ENCODE measurements at regions not wholly inside any gene's neighbourhood (a gene's known extent, or its start where the extent isn't known, plus 50 kb on each side); places are given as distances from the start of the nearest gene placed in this dataset.
"Not testable (repeated sequence)": the region's sequence is repeated elsewhere in the genome, so short reads cannot be mapped to it uniquely, and the experiment has no call there.

DNA sequence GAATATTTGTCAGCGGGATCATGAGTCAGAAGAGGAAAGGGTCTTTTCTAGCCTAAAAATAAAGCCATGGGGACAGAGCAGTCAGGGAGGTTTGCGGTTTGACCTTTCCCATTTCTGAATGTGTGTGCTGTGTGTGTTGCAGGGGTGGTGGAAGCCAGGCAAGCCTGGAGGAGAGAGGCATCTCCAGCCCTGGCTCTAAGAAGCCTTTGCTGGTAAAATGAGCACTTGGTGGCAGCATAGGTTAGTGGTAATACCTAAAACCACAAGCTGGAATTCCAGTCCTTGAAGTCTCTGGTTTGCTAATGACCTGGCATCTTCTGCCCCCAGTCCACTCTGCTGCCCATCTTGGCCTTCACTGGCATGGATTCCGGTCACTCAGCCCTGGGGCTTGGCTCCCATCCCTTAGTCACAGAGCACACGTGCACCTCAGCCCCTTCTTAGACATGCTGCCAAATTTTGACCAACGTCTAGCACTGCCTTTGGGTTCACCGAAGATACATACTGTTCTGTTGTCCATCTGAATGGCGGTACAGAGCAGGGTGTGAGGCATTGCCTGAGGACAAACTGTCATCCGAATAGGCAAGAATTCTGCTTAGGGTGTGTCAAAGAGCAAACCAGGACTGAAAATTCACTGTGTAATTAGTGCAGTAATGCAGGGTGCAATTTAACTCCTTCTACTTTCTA, 52.7 kb downstream of the KCNA5 start:
- Mint-ChIP-seq H3K4me3 (no peak overlapping the region), H3K4me1 (no peaks in the 10 kb centered on the region), H3K36me3 (no peaks in the 10 kb centered on the region), H3K27me3 (peaks cover 8% of the 10 kb centered on the region), H3K9me3 (no peaks in the 10 kb centered on the region), H3K27ac (no peak overlapping the region)
- DNase-seq, result no peak
- CTCF ChIA-PET, result no interaction called here

DNA sequence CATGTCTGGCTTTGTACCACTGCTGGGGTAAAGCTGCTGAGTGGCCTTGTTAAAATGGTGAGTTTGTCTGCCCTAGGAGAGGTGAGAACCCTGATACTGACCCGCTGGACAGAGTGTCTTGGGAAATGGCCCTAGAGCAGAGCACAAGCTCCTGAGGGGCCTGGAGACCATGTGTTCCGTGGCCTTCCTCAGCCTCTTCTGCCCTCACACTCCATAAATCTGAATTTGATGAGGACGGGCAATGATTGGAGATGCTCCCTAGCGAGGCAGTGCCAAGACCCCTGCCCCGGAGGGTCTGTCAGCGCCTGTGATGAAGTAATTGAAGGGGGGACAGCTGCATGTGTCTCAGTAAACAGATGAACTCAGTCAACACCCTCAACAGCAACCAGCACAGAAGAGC, 54.1 kb downstream of the KCNA5 start:
- H3K9me3 Mint-ChIP-seq, result no peaks in the 10 kb centered on the region
- CTCF ChIA-PET, result no interaction called here
- H3K27me3 Mint-ChIP-seq, result peaks cover 13% of the 10 kb centered on the region
- no peaks in the 10 kb centered on the region for H3K4me1 Mint-ChIP-seq
- no peak overlapping the region for H3K4me3 Mint-ChIP-seq
- no peaks in the 10 kb centered on the region for H3K36me3 Mint-ChIP-seq
- no peak for DNase-seq
- no peak overlapping the region for H3K27ac Mint-ChIP-seq

DNA sequence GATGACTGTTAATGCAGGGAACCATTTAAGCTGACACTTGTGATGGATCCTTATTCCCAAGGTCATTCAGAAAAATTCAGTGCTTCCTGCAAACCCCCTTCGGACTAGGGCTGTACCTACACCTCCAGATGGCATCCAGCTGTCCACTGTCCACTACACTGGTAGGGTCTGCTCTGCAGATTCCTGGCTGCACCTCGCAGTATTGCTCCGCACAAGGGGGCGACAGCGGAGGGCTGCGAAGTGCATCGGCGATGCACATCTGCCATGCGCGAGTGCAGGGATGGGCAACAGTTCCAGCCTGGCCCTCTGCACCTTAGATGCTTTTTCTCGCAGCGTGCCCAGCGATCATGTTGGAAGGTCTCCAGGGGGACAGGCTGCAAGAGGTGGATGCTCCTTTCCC, 55.5 kb downstream of the KCNA5 start:
- Mint-ChIP-seq H3K9me3 (no peaks in the 10 kb centered on the region), H3K4me3 (no peak overlapping the region), H3K4me1 (no peaks in the 10 kb centered on the region), H3K36me3 (no peaks in the 10 kb centered on the region), H3K27ac (no peak overlapping the region), H3K27me3 (peaks cover 9% of the 10 kb centered on the region)
- CTCF ChIA-PET, result no interaction called here
- DNase-seq, result no peak

DNA sequence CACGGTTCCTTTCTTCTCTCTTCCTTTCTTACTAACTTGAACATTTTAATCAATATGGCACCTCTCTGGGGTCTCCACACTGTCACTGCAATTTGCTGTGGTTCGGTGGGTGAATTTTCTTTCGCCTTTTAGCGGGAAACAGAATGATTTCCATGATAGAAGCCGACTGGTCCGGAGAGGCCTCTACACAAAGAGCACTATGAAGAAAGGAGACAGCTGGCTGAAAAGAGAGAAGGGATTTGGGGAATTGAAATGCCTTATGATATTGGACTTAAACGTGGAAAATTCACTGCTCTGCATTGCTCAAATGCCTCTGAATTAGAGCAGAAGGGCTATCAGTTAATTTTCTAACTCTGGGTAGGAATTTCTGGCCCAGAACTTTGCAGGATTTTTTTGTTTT, 55.9 kb downstream of the KCNA5 start:
- H3K9me3 Mint-ChIP-seq, result no peaks in the 10 kb centered on the region

DNA sequence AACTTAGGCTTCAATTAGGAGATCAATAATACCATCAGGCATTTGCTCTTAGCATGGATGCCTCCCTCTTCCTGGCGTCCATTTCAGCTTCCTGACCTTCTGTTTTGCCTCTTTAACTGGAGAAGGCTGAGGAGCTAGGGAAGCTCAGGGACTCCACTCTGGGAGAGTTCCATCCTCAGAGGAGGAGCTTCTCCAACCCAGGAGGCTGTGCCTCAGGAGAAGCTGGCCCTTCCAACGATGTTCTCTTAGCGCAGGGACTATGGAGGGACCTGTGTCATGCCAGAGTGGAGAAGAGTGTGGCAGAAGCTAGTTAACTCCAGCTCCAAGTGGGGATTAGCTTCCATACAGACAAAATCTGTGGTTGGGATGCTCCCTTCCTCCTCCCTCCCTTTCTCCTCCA, 58.0 kb downstream of the KCNA5 start:
- CTCF ChIA-PET, result no interaction called here

More for the DNA sequence above, 55.9 kb downstream of the KCNA5 start:
- Mint-ChIP-seq H3K4me1 (no peaks in the 10 kb centered on the region), H3K36me3 (no peaks in the 10 kb centered on the region), H3K27me3 (peaks cover 9% of the 10 kb centered on the region), H3K27ac (peak overlapping the region; percentile 38), H3K4me3 (no peak overlapping the region)
- CTCF ChIA-PET, result no interaction called here
- no peak for DNase-seq

DNA sequence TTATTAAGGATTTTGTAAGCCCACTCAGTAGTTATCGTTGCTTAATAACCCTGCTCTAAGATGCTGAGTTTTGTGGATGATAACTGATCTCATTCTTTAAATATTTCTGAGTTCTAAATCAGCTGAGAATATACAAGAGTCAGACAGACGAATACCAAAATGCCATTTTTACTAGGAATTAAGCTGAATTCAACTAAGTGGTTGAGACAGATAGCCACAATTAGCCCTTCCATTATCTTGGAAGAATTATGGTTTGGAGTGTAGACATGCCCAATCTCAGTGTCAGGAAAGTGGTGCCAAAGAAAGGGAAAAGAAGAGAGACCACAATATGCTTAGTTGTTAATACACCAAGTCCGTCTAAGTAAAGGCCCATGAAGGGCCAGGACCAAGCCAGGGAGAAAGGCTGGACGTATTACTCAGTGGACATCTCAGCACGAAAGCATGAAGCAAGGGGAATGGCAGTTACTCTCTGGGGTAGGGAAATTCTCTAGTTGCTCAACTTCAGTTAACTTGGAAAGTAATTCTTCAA, 58.6 kb downstream of the KCNA5 start:
- no peak for DNase-seq
- Mint-ChIP-seq H3K36me3 (no peaks in the 10 kb centered on the region), H3K9me3 (no peaks in the 10 kb centered on the region), H3K4me1 (no peaks in the 10 kb centered on the region), H3K4me3 (no peak overlapping the region), H3K27ac (no peak overlapping the region), H3K27me3 (peaks cover 5% of the 10 kb centered on the region)
- CTCF ChIA-PET, result no interaction called here

More for the DNA sequence above, 58.0 kb downstream of the KCNA5 start:
- Mint-ChIP-seq H3K4me3 (no peak overlapping the region), H3K27ac (no peak overlapping the region), H3K27me3 (peaks cover 5% of the 10 kb centered on the region), H3K9me3 (no peaks in the 10 kb centered on the region), H3K36me3 (no peaks in the 10 kb centered on the region), H3K4me1 (no peaks in the 10 kb centered on the region)
- no peak for DNase-seq

DNA sequence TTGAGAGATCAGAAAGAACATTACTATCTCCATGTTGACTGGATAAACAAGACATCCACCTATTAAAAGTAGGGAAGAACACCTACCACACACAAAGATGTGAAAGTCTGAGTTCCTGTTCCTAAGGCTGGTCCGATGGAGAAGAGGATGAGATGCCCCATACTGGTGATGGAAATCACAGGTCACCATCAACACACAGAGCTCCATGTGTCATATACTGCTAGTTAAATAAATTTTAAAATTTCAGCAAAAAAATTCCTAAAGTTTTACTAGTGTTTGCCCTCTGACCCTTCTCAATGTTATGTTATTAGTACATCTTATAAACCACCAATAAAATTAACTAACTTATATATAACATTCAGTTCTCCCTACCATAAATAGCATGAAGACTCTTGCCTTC, 59.1 kb downstream of the KCNA5 start:
- H3K27ac Mint-ChIP-seq, result no peak overlapping the region
- H3K27me3 Mint-ChIP-seq, result peaks cover 5% of the 10 kb centered on the region
- no peaks in the 10 kb centered on the region for H3K4me1 Mint-ChIP-seq
- H3K9me3 Mint-ChIP-seq, result no peaks in the 10 kb centered on the region
- CTCF ChIA-PET, result no interaction called here
- H3K36me3 Mint-ChIP-seq, result no peaks in the 10 kb centered on the region
- no peak overlapping the region for H3K4me3 Mint-ChIP-seq
- no peak for DNase-seq

DNA sequence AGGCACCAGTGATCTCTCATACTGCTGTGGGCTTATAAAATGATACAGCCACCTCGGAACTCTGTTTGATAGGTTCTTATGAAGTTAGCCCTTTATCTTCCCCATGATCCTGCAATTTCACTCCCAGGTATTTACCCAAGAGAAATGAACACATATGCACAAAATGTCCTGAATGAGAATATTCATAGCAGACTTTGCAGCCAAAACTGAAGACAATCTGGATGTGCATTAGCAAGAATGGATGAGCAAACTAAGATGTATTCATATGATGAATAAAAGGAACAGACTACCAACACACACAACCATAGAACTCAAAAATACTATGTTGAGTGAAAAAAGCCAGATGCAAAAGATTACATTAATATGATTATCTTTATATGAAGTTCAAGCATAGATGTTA, 66.7 kb downstream of the KCNA5 start:
- Mint-ChIP-seq H3K36me3 (no peaks in the 10 kb centered on the region), H3K4me1 (no peaks in the 10 kb centered on the region), H3K27ac (no peak overlapping the region), H3K9me3 (no peaks in the 10 kb centered on the region), H3K27me3 (peaks cover 13% of the 10 kb centered on the region), H3K4me3 (no peak overlapping the region)
- CTCF ChIA-PET, result no interaction called here
- DNase-seq, result no peak

DNA sequence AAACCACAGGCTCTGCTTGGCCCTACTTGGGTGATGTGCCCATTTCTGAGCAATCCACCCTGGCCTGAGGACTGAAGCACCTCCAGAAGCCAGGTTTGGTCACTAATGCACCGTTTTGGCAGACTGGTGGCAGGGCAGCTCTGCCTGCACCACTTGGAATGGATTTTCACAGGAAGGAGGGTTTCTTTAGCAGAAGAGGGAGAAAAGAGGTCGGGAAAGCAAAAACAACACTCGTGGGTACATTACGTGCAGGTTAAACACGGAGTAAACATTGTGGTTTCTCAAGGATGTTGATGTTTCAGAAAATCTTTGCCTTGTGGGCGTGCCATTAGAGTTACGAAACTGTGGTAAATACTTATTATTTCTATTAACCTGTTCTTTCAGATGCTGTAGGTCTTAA, 70.8 kb downstream of the KCNA5 start:
- Mint-ChIP-seq H3K4me1 (no peaks in the 10 kb centered on the region), H3K36me3 (no peaks in the 10 kb centered on the region), H3K9me3 (no peaks in the 10 kb centered on the region), H3K27me3 (peaks cover 9% of the 10 kb centered on the region), H3K27ac (no peak overlapping the region), H3K4me3 (no peak overlapping the region)
- no peak for DNase-seq
- CTCF ChIA-PET, result no interaction called here

DNA sequence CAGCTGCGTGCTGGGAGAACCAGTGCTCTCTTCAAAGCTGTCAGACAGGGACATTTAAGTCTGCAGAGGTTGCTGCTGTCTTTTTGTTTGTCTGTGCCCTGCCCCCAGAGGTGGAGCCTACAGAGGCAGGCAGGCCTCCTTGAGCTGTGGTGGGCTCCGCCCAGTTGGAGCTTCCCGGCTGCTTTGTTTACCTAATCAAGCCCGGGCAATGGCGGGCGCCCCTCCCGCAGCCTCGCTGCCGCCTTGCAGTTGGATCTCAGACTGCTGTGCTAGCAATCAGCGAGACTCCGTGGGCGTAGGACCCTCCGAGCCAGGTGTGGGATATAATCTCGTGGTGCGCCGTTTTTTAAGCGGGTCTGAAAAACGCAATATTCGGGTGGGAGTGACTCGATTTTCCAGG, 78.1 kb downstream of the KCNA5 start:
- not testable (repeated sequence) for H3K4me3 Mint-ChIP-seq

DNA sequence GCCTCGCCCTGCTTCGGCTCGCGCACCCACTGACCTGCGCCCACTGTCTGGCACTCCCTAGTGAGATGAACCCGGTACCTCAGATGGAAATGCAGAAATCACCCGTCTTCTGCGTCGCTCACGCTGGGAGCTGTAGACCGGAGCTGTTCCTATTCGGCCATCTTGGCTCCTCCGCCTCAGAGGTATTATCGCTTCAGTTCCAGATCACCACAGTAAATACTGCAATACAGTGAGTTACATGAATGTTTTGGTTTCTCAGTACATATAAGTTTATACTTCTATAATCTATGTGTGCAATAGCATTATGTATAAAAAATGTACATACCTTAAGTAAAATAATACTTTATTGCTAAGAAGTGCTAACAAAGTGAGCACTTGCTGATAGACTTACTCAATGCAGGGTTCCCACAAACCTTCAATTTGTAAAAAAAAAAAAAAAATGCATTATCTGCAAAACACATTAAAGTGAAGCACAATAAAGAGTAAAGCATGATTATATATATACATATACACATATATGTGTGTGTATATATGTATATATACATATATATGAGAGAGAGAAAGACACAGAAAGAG, 78.7 kb downstream of the KCNA5 start:
- CTCF ChIA-PET, H3K36me3 Mint-ChIP-seq, H3K4me3 Mint-ChIP-seq, H3K27ac Mint-ChIP-seq, DNase-seq, H3K4me1 Mint-ChIP-seq, H3K27me3 Mint-ChIP-seq, H3K9me3 Mint-ChIP-seq: not testable (repeated sequence)

More for the DNA sequence above, 78.1 kb downstream of the KCNA5 start:
- H3K4me1 Mint-ChIP-seq, H3K9me3 Mint-ChIP-seq, DNase-seq, CTCF ChIA-PET, H3K27ac Mint-ChIP-seq, H3K27me3 Mint-ChIP-seq, H3K36me3 Mint-ChIP-seq: not testable (repeated sequence)

DNA sequence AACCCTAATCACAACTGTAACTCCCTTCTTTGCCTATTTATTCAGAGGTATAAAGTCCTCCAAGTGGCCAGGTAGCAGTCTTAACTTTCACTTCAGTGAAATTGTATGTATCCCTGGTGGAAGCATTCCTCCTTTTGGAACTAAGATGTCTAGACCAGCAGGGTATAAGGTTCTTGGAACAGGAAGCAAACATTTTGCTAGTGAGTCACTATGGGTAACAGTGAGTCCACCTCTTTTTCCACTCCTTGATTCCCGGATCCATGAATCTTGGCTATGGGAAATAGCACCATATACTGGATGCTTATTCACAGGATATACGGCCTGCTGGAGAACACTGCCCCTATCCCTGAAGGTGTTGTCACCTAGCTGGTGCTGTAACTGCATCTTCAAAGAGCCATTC, 80.2 kb downstream of the KCNA5 start:
- no peaks in the 10 kb centered on the region for H3K27me3 Mint-ChIP-seq
- H3K36me3 Mint-ChIP-seq, result no peaks in the 10 kb centered on the region
- H3K9me3 Mint-ChIP-seq, result no peaks in the 10 kb centered on the region
- no peak for DNase-seq
- H3K4me3 Mint-ChIP-seq, result no peak overlapping the region
- no peaks in the 10 kb centered on the region for H3K4me1 Mint-ChIP-seq
- no peak overlapping the region for H3K27ac Mint-ChIP-seq
- CTCF ChIA-PET, result no interaction called here

DNA sequence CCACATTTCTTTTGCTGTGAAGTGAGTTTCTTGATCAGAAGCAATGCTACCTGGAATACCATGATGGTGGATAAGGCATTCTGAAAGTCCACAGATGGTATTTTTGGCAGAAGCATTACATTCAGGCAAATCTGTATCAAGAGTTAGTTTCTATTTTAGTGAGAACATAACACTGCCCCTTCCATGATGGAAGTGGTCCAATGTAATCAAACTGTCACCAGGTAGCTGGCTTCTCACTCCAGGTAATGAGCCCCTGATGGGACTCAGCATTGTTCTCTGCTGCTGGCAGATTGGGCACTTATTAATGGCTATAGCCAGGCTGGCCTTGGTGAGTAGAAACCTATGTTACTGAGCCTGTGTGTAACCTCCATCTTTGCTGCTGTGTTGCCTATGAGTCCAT, 80.7 kb downstream of the KCNA5 start:
- Mint-ChIP-seq H3K27me3 (no peaks in the 10 kb centered on the region), H3K36me3 (no peaks in the 10 kb centered on the region), H3K4me1 (no peaks in the 10 kb centered on the region), H3K27ac (no peak overlapping the region), H3K4me3 (no peak overlapping the region), H3K9me3 (no peaks in the 10 kb centered on the region)
- DNase-seq, result no peak
- CTCF ChIA-PET, result no interaction called here

DNA sequence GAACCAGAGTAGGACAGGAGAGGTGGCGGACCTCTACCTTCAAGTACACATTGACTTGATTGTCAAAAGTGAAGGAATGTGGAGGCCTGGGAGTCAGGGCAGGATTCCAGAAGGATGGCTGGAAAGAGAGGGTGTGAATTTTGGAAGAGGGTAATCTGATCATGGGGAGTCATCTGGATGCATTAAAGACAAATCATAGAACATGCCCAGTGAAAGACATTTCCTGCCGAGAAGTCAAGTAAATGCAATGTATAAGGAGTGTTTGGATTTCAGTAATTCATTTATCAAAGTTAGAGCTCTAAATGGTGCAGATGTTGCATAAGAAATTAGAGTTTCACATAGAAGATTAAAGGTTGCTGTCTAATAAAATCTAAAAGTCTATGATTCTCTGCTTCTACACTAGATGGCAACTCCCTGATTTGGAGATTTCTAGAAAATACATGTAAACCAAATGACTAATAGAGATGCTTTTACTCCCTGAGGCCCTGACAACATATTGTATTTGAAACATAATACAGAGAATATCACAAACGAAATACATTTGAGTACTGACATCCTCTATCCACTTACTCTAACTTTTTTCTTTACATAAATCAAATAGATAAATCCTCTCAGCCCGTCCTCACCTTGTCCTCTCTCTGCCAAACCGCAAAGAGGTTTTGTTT, 91.3 kb downstream of the KCNA5 start:
- no peaks in the 10 kb centered on the region for H3K4me1 Mint-ChIP-seq
- DNase-seq, result no peak
- no peak overlapping the region for H3K27ac Mint-ChIP-seq
- no peaks in the 10 kb centered on the region for H3K9me3 Mint-ChIP-seq
- no peak overlapping the region for H3K4me3 Mint-ChIP-seq
- no peaks in the 10 kb centered on the region for H3K36me3 Mint-ChIP-seq
- CTCF ChIA-PET, result no interaction called here
- H3K27me3 Mint-ChIP-seq, result peaks cover 10% of the 10 kb centered on the region

DNA sequence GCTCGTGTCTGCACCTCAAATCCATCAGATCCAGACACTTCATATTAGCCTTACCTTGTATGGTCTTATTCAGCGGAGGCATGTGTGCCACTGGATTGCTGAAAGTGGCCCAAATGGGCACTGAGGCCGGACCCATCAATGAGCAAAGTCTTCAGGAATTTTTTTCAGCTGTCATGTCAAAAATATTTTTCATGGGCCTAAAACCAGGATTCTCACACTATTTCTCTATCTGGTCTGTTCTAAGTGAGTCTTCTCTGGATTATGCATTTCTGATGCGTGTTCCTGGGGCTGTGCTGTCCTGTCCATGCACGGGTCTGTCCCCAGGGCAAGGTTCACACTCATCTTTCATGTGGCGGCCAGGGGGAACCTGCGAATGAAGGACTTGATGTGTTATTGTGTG, 94.6 kb downstream of the KCNA5 start:
- DNase-seq, result no peak
- no peak overlapping the region for H3K4me3 Mint-ChIP-seq
- H3K4me1 Mint-ChIP-seq, result no peaks in the 10 kb centered on the region
- CTCF ChIA-PET, result no interaction called here
- no peak overlapping the region for H3K27ac Mint-ChIP-seq
- peaks cover 3% of the 10 kb centered on the region for H3K27me3 Mint-ChIP-seq
- H3K36me3 Mint-ChIP-seq, result no peaks in the 10 kb centered on the region
- H3K9me3 Mint-ChIP-seq, result peaks cover under 1% of the 10 kb centered on the region
